Activated T-cell treated with anti-CD3 and anti-CD28 coated beads, Interleukin-2, amount 50 U/mL, for 1 hour (primary cell): ENCODE measurements at regions not wholly inside any gene's neighbourhood (a gene's known extent, or its start where the extent isn't known, plus 50 kb on each side); places are given as distances from the start of the nearest gene placed in this dataset.
"Not testable (repeated sequence)": the region's sequence is repeated elsewhere in the genome, so short reads cannot be mapped to it uniquely, and the experiment has no call there.

Experiments used
- DNase-seq: peaks from one replicate; pipeline ENCODE4 v3.0.0-alpha.2; 2020

DNA sequence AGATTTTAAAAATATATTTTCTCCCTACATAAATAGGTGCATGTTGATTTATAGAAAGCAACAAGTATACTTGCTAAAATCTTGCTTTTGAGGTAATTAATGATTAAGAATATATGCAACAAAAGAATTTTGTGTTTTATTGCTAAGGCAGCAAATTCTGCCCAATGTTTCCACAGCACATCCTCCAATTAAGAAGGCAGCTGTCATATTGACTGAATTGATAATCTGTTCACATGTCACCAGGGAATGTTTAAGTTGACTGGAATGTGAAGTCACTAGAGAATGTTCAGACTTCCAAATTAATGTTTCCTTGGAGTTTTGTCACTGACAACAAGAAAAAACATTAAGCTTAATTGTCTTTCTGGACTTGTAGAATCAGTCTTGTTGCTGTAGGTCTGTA is 1602.7 kb upstream of the SLC39A10 start:
- no peak for DNase-seq

DNA sequence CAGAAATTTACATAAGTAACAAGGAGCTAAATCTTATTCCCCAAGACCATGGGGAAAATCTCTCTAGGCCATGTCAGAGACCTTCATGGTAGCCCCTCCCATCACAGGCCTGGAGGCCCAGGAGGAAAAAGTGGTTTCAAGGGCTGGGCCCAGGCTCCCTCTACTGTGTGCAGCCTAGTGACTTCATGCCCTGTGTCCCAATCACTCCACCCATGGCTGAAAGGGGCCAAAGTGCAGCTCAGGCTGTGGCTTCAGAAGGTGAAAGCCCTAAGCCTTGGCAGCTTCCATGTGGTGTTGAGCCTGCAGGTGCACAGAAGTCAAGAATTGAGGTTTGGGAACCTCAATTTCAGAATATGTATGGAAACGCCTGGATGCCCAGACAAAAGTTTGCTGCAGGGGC is 1612.7 kb upstream of the SLC39A10 start:
- DNase-seq = no peak

DNA sequence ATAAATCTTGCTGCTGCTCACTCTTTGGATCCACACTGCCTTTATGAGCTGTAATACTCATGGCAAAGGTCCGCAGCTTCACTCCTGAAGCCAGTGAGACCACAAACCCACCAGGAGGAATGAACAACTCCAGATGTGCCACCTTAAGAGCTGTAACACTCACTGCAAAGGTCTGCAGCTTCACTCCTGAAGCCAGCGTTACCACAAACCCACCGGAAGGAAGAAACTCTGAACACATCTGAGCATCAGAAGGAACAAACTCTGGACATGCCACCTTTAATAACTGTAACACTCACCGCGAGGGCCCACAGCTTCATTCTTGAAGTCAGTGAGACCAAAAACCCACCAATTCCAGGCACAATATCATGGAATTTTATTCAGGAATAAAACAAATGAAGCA is 1635.9 kb upstream of the SLC39A10 start:
- DNase-seq = not testable (repeated sequence)

DNA sequence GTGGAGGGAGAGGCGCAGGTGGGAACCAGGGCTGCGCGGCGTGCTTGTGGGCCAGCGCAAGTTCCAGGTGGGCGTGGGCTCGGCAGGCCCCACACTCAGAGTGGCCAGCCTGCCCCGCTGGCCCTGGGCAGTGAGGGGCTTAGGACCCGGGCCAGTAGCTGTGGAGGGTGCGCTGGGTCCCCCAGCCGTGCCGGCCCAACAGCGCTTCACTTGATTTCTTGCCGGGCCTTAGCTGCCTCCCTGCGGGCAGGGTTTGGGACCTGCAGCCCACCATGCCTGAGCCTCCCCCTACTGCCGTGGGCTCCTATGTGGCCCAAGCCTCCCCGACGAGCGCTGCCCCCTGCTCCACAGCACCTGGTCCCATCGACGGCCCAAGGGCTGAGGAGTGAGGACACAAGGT is 1636.9 kb upstream of the SLC39A10 start:
- no peak for DNase-seq

DNA sequence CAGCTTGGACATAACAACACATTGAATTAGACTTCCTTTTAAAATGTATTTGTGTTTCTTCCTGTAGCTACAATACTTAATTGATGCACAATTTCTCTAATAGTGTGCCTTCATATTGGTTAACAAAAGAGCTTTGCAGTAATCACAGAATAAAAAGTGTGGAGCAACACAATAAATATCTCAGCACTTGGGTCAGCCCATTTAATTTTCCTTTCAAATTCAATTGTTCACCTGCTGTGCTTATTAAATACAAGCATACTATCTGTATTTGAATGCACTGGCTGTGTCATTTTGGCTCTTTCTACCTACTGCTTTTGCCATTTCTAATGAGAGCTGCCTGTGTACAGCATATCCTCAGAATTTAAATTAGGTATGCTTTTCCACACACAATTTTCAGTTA is 1641.3 kb upstream of the SLC39A10 start:
- DNase-seq = no peak

DNA sequence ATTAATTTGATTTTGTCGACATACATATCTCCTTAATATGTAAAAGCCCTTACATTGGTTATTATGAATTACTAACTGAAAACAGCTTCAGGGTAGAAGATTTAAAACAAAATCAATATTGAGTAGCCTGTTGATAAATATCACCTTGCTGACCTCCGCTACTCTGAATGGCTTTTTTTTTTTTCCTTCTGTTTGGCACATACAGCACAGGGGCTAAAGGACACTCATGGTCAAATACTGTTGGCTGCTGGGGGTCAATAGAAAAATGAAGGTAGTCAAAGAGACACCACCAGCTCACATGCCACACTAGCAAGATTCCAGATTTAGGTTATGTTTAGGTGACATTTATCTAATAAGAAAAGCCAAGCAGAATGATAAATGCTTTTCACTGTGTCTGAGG is 1642.4 kb upstream of the SLC39A10 start:
- DNase-seq = no peak

DNA sequence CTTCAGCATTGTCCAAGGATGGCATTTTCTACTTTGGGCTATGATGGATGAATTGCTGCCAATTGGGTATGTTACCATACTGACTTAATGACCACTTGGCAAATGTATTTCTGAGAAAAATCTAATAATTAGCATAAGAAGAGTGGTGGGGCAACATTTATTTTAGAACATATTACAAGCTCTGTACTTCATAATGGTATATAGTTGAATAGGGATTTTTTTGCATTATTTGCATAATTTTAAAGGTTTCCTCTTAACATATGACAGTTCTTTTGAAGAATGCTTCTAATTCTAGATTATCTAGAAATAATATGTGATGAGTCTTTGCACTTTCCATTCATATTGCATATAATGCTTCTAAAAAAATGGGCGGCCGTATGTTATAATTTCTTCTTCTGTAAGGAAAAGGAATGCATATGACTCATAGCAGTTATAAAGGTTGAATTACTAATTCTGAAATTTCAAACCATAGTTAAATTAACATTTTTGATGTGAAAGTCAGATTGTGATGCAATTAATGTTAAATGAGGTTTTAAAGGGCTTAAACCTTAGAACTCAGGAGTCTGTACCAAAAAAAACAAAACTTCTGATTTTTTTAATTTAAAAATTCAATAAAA is 1652.3 kb upstream of the SLC39A10 start:
- no peak for DNase-seq

DNA sequence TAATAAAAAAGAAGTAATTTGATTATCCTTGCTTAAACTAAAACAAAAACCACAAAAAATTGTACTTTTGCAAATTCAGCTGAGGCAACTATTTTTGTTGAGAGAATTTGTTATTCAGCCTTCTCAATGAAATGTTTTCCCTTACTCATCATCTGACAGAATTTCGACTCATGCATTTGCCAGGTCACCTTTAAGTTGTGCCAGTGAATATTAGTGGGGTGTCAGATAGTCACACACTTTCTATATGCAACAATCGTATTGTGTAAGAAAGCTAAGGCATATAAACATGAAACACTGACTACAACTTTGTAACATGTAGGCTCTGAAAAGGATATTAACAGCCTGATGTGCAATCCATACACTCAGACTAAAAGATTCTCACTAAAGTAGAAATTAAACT is 1653.1 kb upstream of the SLC39A10 start:
- no peak for DNase-seq

DNA sequence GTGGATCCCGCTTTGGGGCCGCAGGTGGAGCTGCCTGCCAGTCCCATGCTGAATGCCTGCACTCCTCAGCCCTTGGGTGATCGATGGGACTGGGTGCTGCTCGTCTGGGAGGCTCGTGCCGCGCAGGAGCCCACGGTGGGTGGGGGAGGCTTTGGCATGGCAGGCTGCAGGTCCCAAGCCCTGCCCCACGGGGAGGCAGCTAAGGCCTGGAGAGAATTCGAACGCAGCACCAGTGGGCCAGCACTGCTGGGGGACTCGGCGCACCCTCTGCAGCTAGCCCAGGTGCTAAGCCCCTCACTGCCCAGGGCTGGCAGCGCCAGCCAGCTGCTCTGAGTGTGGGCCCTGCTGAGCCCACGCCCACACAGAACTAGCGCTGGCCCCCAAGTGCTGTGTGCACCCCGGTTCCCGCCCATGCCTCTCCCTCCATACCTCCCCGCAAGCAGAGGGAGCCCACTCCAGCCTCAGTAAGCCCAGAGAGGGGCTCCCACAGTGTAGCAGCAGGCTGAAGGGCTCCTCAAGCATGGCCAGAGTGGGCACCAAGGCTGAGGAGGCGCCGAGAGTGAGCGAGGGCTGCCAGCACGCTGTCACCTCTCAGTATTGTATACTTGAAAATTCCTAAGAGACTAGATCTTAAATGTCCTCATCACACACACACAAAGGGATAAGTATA is 1654.2 kb upstream of the SLC39A10 start:
- DNase-seq = no peak

DNA sequence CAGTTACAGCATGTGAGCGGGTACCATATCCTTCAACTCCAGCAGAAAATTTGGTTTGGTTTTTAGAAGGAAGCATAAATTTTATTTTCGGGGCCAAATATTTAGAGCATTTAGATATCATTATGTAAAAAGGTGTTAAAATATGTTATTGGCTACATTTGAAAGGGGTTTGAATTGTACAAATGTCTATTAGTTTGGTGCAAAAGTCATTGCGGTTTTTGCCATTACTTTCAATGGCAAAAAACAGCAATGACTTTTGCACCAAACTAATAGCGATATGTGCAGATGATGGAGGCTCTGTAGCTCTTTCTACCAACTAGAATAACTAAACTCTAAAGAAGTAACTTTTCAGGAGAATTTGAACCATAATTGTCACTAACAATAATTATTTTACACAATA is 1666.2 kb upstream of the SLC39A10 start:
- DNase-seq = no peak

DNA sequence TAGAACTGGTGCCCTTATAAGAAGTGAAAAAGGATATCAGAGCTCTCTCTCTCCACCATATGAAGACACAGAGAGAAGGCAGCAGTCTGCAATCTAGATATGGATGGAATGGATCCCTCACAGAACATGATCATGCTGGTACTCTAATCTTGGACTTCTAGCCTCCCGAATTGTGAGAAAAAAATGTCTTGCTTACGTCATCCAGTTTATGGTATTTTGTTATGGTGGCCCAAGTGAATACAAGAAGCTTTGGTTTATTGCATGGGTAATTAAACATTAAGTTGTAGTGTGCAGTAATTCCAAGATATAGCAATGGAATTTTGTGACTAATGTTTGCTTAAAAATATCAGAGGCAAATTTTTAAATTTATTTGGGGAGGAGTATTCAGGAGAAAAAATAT is 1667.4 kb upstream of the SLC39A10 start:
- DNase-seq = no peak

DNA sequence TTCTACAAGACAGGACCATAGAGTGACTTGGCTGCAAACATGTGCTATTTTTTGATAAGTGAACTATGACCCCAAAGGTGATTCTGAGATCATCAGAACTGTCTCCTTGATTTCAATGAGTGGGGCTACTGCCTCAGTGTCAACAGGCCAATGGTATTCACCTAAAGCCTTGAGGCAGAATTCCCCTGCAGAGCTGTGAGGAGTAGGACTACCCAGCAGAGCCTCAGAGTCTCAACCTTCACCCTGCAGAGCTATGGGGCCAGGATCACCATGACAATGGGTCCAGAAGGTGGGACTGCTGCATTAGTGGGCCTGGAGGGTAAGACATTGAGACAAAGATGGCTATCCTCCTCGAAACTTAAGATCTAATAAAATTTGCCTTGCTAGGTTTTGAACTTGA is 1668.2 kb upstream of the SLC39A10 start:
- DNase-seq = no peak

DNA sequence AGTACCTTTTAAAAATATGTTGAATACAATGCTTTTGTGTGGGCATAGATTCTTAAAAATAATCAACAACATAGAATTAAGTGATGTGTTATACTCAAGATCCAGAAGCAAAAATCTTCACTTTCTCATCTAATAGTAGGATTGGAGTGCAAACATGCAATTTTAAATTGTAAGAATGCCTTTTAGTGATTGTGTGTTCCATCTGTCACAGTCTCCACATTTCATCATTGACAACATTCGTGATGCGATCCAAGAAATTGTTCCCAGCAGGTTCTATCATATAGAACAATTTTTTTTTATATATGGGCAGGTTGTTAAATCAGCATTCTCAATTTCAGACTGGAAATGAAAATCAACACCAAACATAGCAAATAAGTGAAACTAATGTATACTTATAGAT is 1671.8 kb upstream of the SLC39A10 start:
- no peak for DNase-seq

DNA sequence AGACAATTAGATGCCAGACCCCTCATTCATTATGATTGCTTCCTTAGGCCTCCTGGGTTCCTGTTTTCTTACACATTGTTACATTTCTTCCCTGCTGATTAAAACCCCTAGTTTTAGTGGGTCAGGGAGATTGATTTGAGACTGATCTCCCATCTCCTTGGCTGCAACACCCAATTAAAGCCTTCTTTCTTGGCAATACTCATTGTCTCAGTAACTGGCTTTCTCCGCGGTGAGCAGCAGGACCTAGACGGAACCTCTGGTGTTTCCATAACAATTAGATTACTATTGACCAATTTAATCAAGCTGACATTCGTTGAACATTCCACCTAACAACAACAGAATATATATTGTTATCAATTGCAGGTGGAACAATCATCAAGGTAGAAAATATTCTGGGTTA is 1676.4 kb upstream of the SLC39A10 start:
- DNase-seq = no peak

DNA sequence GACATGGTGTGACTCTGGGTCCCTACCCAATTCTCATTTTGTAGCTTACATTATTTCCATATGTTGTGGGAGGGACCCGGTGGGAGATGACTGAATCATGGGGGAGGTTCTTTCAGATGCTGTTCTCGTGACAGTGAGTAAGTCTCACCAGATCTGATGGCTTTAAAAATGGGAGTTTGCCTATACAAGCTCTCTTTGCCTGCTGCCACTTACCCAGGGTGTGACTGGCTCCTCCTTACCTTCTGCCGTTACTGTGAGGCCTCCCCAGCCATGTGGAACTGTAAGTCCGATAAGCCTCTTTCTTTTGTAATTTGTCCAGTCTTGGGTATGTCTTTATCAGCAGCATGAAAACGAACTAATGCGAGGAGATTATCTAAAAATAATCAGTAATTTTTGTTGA is 1683.2 kb upstream of the SLC39A10 start:
- DNase-seq = no peak

DNA sequence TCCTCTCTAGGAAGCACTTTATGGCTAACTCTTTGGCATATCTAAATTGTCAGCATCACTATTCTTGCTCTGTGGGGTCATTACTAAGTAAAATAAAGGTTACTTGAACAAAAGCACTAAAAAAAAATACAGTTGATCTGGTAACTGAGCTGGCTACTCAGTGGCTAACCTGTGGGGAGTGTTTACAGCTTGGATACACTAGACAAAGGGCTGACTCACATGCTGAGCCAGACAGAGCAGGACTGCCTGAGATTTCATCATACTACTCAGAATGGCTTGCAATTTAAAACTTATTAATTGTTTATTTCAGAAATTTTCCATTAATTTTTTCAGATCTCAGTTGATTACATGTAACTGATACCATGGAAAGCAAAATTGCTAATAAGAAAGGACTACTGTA is 1690.4 kb upstream of the SLC39A10 start:
- no peak for DNase-seq

DNA sequence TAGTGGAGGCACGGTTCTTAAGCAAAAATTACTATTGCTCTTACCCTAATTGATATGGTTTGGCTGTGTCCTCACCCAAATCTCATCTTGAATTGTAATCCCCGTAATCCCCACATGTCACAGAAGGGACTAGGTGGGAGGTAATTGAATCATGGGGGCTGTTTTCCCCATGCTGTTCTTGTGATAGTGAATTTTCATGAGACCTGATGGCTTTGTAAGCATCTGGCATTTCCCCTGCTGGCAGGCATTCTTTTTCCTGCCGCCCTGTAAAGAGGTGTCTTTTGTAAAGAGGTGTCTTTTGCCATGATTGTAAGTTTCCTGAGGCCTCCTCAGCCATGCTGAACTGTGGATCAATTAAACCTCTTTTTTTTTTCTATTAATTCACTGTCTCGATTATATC is 1691.8 kb upstream of the SLC39A10 start:
- no peak for DNase-seq

DNA sequence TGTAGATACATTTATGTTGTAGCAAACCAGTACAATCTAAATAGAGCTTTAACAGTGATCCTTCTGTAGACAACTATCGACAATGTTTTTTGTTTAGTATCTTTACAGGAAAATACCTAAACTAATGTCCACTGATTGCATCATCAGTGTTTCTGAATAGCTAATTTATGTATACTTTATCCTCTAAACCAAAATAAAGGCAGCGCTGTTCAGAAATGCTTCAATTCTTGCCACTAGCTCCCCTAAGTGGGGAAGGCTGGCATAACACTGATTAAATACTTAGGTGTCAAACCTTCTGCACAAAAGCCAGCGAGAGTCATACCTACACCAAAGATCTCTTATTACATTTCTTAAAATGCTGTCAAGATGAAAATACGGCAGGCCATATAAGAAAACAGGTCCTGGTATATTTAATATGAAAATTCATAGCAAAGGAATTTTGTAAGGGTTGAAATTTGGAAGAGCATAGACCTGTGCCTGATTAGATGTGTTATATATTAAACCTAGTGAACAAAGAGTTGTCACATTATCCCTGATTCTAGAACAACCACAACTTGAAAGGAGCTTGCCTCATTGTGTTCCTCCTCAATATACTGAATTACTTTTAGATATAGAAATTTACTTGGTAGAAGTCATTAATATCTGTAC is 1693.4 kb upstream of the SLC39A10 start:
- DNase-seq = no peak

DNA sequence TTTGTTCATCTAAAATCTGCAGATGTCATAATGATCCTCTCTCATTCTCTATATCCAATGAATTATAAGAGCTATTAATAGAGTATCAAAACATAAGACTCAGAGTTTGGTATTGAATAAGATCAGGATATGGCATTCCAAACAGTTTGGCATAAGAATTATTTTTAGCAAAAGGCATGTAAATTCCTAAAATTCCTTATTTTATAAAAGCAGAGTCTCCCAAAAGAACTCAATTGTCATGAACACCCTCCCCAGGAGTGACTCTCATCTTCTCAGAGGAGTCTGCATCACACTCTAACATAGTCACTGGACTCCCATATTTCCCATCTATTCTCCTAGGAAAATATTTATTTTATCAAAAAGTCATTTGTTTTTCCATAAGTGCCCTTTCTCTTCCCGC is 1710.2 kb upstream of the SLC39A10 start:
- DNase-seq = no peak

DNA sequence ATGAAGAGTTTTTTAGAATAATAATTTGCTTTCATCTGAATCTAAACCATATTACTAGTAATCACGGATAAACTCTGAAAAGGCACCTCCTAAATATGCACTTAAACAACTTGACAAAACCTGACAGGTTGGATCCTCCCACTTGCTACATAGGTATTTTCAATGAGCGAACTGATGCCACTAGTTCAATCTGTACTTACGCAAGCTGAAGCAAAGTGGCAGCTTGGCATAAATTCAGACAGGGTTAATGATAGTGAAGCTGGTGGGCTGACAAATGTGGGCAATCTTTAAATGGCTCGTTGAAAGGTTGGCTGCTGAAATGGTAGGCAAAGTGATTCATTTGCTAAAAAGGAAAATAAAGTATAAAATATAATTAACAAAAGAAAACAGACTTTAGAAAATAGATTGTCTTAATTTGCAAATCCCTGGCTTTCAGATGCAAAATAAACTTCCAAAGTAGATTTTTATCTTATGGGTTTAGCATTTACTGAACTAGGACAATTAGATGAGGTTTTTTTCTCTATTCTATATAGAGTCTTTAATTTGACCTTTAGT is 1713.5 kb upstream of the SLC39A10 start:
- DNase-seq = no peak

DNA sequence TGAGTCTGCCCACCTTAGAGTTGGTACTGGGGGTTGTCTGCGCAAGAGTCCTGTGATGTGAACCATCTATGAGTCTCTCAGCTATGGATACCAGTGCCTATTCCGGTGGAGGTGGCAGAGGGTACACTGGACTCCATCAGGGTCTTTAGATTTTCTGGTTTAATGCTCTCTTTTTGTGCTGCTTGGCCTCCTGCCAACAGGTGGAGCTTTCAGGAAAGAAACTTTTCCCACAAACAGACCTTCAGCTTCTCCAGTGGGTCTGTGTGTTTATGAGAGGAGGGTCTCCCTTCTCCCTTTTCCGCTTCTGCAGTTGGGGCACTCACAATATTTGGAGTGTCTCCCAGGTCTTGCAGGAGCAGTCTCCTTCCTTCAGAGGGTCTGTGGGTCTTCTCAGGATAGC is 1721.9 kb upstream of the SLC39A10 start:
- DNase-seq = no peak

DNA sequence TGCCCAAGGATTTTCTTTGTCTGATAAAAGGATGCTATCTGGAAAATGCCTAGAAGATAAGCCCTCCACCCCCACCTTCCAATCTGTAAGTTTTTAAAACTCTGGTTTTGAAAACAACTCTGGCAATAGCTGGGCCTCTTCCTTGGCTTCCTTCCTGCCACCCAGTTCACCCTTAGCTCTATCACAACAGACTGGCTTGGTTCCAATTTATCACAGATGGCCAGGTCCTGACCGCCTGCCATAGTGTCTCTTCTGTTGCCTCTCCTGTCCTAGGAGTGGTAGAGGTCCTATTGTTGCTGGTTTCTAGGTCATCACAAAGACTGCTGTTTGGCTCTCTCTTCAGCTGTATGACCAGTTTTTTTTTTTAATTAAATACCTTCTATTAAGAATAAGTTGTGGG is 1727.9 kb upstream of the SLC39A10 start:
- no peak for DNase-seq

DNA sequence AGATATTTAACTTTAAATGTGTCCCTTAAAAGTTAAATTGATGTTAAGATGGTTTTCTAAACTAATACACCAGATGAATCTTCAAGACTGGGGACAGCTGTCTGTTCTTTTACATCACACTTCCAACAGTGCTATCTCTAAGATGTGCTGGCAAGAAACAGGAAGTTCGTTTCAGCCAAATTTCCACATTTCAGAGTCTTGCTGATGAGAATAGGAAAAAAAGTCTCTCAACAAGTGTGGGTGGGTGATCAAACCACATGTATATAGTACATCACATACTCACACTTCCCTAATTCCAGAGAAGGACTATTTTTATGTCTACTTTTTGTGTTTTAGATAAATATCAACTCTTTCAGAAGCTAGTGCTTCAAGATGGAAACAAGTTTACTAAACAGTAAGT is 1712.8 kb upstream of the TMEFF2 start:
- DNase-seq = no peak

DNA sequence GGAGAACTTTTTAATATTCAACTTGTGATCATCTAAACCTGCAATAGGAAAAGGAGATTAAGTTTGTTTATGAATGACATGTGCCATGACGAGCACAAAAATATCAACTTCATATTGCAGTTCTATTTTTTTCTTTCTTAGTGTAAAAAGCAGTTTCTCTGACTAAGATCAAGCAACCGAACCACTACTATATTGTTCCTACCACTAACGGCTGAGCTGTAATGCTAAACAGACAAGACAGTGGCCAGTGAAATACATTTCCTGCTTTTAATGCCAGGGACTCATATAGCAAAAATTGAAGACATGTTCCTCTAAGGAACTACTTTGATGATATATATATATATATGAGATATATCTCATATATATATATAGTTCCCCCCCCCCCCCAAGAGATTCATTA is 1705.6 kb upstream of the TMEFF2 start:
- DNase-seq = no peak
